ENCODE measurements at regions not wholly inside any gene's neighbourhood (a gene's known extent, or its start where the extent isn't known, plus 50 kb on each side); places are given as distances from the start of the nearest gene placed in this dataset.
A peak's percentile ranks its signal among the peaks of the same experiment; 100 is the strongest.

DNA sequence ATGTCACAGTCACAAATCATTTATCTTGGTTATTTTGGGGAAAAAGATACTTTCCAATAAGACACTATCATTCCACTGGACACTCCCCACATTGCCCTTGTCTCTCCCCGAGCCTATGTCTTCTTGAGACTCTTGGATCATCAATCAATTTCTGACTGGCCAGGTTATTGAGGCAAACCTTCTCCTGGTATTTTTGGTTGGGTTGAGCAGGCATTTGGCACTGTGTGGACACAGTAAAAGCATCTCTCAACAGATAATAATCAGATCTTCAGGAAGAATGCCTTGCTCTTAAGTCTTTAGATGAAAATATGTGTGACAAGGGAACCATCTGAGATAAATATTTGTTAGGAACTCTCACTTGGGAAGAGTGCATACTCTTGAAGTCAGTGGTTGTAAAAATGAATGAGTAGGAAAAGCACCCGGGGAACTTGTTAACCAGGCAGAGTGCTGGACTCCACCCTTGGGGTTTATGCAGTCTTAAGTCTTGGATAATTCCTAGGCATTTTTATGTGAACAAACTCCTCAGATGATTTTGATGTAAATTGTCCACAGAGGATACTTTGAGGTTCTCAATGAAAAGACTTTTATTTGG, 223.8 kb upstream of the CLINT1 start:
- H3K4me1 Mint-ChIP-seq (ENCODE audit: low read depth): no peaks in the 10 kb centered on the region
- H3K4me3 Mint-ChIP-seq (ENCODE audit: low read depth): no peak overlapping the region
- DNase-seq (ENCODE audit: low spot score, unreplicated experiment): no peak
- TF ChIP-seq, protein P1, sequence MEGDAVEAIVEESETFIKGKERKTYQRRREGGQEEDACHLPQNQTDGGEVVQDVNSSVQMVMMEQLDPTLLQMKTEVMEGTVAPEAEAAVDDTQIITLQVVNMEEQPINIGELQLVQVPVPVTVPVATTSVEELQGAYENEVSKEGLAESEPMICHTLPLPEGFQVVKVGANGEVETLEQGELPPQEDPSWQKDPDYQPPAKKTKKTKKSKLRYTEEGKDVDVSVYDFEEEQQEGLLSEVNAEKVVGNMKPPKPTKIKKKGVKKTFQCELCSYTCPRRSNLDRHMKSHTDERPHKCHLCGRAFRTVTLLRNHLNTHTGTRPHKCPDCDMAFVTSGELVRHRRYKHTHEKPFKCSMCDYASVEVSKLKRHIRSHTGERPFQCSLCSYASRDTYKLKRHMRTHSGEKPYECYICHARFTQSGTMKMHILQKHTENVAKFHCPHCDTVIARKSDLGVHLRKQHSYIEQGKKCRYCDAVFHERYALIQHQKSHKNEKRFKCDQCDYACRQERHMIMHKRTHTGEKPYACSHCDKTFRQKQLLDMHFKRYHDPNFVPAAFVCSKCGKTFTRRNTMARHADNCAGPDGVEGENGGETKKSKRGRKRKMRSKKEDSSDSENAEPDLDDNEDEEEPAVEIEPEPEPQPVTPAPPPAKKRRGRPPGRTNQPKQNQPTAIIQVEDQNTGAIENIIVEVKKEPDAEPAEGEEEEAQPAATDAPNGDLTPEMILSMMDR (IDR thresholded peaks at IDR 0.05; ENCODE audit: unreplicated experiment): no peak
- H3K27ac Mint-ChIP-seq: no peak overlapping the region
- H3K27me3 Mint-ChIP-seq: peaks cover 8% of the 10 kb centered on the region
- H3K9me3 Mint-ChIP-seq (ENCODE audit: low read depth): no peaks in the 10 kb centered on the region
- H3K36me3 Mint-ChIP-seq (ENCODE audit: insufficient read depth): no peaks in the 10 kb centered on the region

DNA sequence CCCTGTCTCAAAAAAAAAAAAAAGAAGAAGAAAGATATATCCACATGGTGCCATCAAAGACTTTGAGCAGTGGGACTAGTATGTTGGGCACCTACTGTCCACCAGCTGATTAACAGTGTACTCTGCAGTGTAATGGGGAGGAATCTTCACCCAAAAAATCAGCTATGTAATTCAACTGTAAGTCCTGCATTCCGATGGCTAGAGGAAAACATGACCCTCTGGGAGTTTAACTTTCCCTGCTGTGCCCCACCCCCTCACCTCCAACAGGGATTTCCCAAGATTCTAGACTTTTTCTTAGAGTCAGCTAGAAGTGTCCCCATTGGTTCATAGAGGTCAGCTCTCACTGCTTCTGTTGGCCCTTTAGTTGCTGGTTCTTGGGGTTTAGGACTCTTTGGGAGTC, 221.2 kb upstream of the CLINT1 start:
- DNase-seq (ENCODE audit: low spot score, unreplicated experiment): no peak
- Mint-ChIP-seq H3K27me3 (peaks cover 3% of the 10 kb centered on the region), H3K4me1 (ENCODE audit: low read depth) (peaks cover 5% of the 10 kb centered on the region), H3K36me3 (ENCODE audit: insufficient read depth) (no peaks in the 10 kb centered on the region), H3K9me3 (ENCODE audit: low read depth) (no peaks in the 10 kb centered on the region), H3K4me3 (ENCODE audit: low read depth) (no peak overlapping the region), H3K27ac (no peak overlapping the region)
- TF ChIP-seq, protein P1 (IDR thresholded peaks at IDR 0.05; ENCODE audit: unreplicated experiment): no peak

DNA sequence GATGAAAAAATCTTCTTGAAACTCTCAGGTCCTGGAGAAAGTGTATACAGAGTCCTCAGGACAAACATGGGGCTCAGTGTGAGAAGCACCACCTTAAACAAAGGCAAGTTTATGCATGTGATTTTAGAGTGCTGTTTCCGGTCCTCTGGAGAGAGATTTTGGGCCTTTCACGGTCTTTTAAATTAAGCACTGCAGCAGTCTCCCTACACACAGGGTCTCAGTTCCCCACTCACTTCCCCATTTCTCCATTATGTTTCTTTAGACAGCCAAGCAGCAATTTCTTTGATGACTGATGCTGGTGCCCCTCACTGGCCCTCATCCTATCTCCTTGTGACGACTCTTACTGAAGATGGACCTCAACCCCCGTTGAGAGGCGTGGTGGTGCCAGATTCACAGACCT, 220.2 kb upstream of the CLINT1 start:
- Mint-ChIP-seq H3K36me3 (ENCODE audit: insufficient read depth) (no peaks in the 10 kb centered on the region), H3K4me1 (ENCODE audit: low read depth) (peaks cover 5% of the 10 kb centered on the region), H3K27me3 (peaks cover 3% of the 10 kb centered on the region), H3K9me3 (ENCODE audit: low read depth) (no peaks in the 10 kb centered on the region), H3K27ac (no peak overlapping the region), H3K4me3 (ENCODE audit: low read depth) (no peak overlapping the region)
- DNase-seq (ENCODE audit: low spot score, unreplicated experiment): no peak
- TF ChIP-seq, protein P1 (IDR thresholded peaks at IDR 0.05; ENCODE audit: unreplicated experiment): no peak

DNA sequence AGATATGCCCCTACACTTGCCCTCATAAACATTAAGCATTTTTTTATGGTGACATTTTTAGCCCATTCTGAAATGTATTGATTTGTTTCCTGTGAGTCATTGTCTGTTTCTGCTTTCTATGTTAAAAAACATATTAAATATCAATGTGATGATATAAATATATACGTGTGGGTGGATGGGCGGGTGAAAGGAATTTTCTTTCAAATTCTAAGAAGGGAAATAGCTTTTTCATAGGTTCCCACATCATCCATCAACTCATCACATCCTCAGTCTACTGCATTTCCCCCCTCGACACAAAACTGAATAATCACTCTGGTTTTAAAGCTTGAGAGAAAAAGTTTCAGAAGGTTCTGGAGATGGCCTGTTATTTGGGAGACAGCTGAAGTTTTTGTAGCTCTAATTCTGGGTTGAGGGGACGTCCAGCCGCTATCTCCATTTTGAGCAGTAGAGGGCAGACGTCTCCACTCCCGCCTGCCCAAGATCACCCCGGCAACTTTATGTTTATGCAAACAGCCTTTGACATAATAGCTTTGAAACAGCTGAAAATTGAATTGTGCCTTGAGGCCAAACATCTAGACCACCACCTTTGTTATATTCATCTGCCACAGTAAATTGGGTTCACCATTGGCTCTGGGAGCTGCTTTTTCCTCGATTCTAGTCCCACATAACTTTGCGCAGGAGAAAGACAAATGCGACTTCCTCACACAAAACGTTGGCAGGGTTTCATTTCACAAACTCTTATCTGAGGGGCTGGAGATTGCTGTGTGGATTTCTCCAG, 216.2 kb upstream of the CLINT1 start:
- H3K4me3 Mint-ChIP-seq (ENCODE audit: low read depth): peak overlapping the region; percentile 68
- peaks cover 3% of the 10 kb centered on the region for H3K27me3 Mint-ChIP-seq
- H3K36me3 Mint-ChIP-seq (ENCODE audit: insufficient read depth): no peaks in the 10 kb centered on the region
- TF ChIP-seq, protein P1 (IDR thresholded peaks at IDR 0.05; ENCODE audit: unreplicated experiment): peak; percentile 82
- peaks cover 5% of the 10 kb centered on the region for H3K4me1 Mint-ChIP-seq (ENCODE audit: low read depth)
- no peaks in the 10 kb centered on the region for H3K9me3 Mint-ChIP-seq (ENCODE audit: low read depth)
- H3K27ac Mint-ChIP-seq: no peak overlapping the region
- DNase-seq (ENCODE audit: low spot score, unreplicated experiment): peak; percentile 38

DNA sequence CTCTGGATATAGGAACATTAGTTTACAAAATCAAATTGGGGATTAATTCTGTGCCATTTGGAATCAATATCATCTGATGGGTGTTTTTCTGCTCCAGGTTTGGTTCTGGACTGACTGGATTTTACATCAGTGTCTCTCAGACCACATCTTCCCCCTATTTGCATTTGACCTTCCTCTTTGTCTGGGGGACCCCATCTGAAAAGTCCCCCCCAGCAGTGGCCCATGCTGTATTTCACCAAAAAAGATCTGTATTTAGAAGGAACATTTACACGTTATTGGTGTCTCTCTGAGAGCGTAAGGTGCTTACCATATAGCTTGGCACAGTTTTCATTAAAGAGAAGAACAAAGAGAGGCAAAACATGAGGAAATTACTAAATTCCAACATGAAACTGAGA, 215.6 kb upstream of the CLINT1 start:
- Mint-ChIP-seq H3K27me3 (peaks cover 2% of the 10 kb centered on the region), H3K9me3 (ENCODE audit: low read depth) (no peaks in the 10 kb centered on the region), H3K4me3 (ENCODE audit: low read depth) (no peak overlapping the region), H3K4me1 (ENCODE audit: low read depth) (peaks cover 5% of the 10 kb centered on the region), H3K36me3 (ENCODE audit: insufficient read depth) (no peaks in the 10 kb centered on the region), H3K27ac (no peak overlapping the region)
- TF ChIP-seq, protein P1 (IDR thresholded peaks at IDR 0.05; ENCODE audit: unreplicated experiment): no peak
- no peak for DNase-seq (ENCODE audit: low spot score, unreplicated experiment)
